Astrocyte of the spinal cord (primary cell): ENCODE measurements at regions not wholly inside any gene's neighbourhood (a gene's known extent, or its start where the extent isn't known, plus 50 kb on each side); places are given as distances from the start of the nearest gene placed in this dataset.

Experiments used
- DNase-seq: peaks from one replicate; pipeline ENCODE4 v3.0.0; 2011; ENCODE audit warnings: low read depth, low spot score
- H3K4me3 ChIP-seq: 2 replicates; pipeline ENCODE4 v1.5.1; 2011; ENCODE audit warnings: low read depth, mild to moderate bottlenecking, low read length, moderate library complexity
- in situ Hi-C: cut with HindIII; loops from 2 replicates; pipeline ENCODE4 v1.10.0; 2017; ENCODE audit warnings: low sequenced_read_pairs
- TF ChIP-seq, protein P1 (sequence below): IDR thresholded peaks from 2 replicates; pipeline ENCODE4 v1.5.1; 2012; ENCODE audit warnings: low read depth, mild to moderate bottlenecking, low read length, inconsistent platforms

DNA sequence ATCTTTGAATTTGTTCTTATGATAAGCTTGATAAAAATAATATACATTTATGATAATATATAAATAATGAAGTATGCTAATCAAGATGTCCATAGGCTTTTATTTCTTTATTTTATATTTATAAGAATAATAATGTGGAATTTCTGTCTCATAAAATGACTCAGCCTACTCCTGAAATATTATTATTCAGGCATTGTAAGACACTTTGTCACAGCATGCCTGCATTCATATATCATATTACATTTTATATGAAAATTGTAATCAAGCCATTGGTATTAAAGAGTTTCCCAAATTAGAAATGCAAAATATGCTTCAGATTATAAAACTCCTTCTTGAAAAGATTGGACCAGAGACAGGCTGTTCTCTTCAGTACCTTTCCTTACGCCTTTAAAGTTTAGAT, 1303.7 kb upstream of the CADM2 start:
- H3K4me3 ChIP-seq = no peak overlapping the region
- no peak for DNase-seq
- in situ Hi-C loops = no loop called here
- TF ChIP-seq, protein P1, sequence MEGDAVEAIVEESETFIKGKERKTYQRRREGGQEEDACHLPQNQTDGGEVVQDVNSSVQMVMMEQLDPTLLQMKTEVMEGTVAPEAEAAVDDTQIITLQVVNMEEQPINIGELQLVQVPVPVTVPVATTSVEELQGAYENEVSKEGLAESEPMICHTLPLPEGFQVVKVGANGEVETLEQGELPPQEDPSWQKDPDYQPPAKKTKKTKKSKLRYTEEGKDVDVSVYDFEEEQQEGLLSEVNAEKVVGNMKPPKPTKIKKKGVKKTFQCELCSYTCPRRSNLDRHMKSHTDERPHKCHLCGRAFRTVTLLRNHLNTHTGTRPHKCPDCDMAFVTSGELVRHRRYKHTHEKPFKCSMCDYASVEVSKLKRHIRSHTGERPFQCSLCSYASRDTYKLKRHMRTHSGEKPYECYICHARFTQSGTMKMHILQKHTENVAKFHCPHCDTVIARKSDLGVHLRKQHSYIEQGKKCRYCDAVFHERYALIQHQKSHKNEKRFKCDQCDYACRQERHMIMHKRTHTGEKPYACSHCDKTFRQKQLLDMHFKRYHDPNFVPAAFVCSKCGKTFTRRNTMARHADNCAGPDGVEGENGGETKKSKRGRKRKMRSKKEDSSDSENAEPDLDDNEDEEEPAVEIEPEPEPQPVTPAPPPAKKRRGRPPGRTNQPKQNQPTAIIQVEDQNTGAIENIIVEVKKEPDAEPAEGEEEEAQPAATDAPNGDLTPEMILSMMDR = no peak

GRCh38 chr3:83662381-83662960, 1296.3 kb upstream of the CADM2 start:
- TF ChIP-seq, protein P1 = no peak
- H3K4me3 ChIP-seq = no peak overlapping the region
- in situ Hi-C loops = no loop called here
- DNase-seq = no peak

- TF ChIP-seq, protein P1 = no peak
- in situ Hi-C loops = no loop called here
- no peak for DNase-seq
- no peak overlapping the region for H3K4me3 ChIP-seq
These were observed 1288.4 kb upstream of the CADM2 start for GRCh38 chr3:83670416-83670815.

- DNase-seq = no peak
These were observed 1274.7 kb upstream of the CADM2 start for GRCh38 chr3:83683937-83684598.

GRCh38 chr3:83706669-83707068, 1252.1 kb upstream of the CADM2 start:
- no peak for DNase-seq
- TF ChIP-seq, protein P1 = no peak
- no peak overlapping the region for H3K4me3 ChIP-seq
- in situ Hi-C loops = no loop called here

More at GRCh38 chr3:83683937-83684598, 1274.7 kb upstream of the CADM2 start:
- in situ Hi-C loops = no loop called here
- TF ChIP-seq, protein P1 = no peak
- no peak overlapping the region for H3K4me3 ChIP-seq

- in situ Hi-C loops = no loop called here
These were observed 1243.5 kb upstream of the CADM2 start for GRCh38 chr3:83715307-83715706.

More at GRCh38 chr3:83715307-83715706, 1243.5 kb upstream of the CADM2 start:
- TF ChIP-seq, protein P1 = no peak
- H3K4me3 ChIP-seq = no peak overlapping the region
- no peak for DNase-seq
